DMS79 (cell line): ENCODE measurements at regions not wholly inside any gene's neighbourhood (a gene's known extent, or its start where the extent isn't known, plus 50 kb on each side); places are given as distances from the start of the nearest gene placed in this dataset.
A peak's percentile ranks its signal among the peaks of the same experiment; 100 is the strongest.
"Not testable (repeated sequence)": the region's sequence is repeated elsewhere in the genome, so short reads cannot be mapped to it uniquely, and the experiment has no call there.

Experiments
- DNase-seq: peaks from one replicate; lab custom pipeline; 2025; lab: John Stamatoyannopoulos, UW

DNA sequence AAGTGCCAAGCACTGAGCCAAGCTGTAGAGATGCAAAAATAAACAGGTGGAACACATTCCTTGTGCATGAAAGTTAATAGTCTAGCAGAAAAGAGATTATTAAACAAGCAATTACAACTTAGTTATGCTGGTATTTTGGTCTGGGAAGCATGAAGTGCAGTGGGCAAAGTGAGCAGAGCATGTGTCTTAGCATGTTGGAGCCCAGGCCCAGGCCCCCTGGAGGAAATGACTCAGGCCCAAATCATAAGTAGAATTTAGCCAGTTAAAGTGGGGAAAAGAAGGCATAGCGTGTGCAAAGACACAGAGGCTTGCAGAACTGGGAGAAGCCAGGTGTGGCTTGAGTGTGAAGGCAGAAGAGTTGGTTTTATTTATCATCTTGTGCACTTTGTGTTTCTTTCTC, 163.8 kb upstream of the ATP11B start:
- DNase-seq: no peak

- DNase-seq: no peak
Observed at GRCh38 chr3:182631183-182632076, 161.9 kb upstream of the ATP11B start.

GRCh38 chr3:182632077-182632393, 161.3 kb upstream of the ATP11B start:
- DNase-seq: no peak

GRCh38 chr3:182633186-182633585, 160.1 kb upstream of the ATP11B start:
- no peak for DNase-seq

- no peak for DNase-seq
Observed at GRCh38 chr3:182636646-182637045, 156.7 kb upstream of the ATP11B start.

DNA sequence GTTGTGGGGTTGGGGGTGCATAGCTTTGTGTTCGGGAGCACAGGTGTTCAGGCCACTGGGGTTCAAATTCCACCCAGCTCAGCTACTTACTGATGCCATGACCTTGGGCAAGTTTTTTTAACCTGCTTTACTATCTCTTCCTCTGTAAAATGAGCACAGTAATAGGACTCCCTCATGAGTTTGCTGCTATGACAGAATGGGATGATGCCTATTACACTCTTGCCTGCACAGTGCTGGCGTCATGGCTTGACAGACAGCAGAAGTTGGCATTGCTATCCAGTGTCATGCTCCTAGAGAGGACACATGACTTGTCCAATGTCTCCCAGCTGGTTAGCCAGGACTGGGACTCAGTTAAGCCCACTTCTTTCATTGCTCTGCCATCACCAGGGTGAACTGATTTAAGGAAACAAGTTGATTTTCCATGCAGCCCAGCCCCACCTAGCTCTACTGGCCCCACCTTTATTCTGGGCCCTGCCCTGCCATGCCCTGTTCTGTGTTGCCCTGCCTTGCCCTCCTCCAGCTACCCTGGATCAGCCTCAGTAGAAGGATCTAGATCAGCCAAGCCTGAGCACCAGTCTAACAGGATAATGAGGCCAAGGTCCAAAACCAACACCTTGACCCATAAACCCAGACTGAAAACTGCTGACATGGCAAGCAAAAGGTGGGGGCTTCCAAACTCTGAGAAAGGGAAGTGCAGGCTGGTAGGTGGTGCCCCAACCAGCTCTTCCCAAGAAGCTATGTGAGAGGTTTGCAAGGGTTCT, 155.8 kb upstream of the ATP11B start:
- DNase-seq: no peak

- no peak for DNase-seq
Observed at GRCh38 chr3:182644013-182644412, 149.3 kb upstream of the ATP11B start.

- no peak for DNase-seq
Observed at GRCh38 chr3:182644790-182645433, 148.4 kb upstream of the ATP11B start.

DNA sequence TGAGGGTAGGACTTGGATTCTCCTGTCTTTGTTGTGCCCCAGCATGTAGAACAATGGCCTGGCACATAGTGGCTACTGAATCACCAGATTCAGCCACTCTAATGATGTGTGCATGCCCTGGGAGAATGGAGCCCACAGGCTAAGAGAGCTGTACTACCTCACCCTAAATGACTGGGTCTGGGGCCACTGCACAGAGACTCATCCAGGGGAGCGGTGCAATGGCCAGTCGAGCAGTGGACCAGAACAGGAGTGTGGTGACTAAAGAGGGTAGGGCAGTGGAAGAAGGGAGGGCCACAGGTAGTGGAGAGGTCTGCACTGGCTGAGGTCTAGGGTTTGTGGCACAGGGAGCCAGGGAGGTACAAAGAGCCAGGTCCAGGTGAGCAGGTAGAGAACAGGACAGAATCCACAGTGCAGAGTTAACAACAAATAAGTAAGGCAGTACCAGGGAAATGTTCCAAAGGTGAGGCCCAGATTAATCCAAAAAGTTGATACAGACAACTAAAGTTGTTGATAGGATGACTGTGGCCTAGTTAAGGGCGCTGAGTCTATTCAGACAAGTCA, 142.7 kb upstream of the ATP11B start:
- DNase-seq: no peak

DNA sequence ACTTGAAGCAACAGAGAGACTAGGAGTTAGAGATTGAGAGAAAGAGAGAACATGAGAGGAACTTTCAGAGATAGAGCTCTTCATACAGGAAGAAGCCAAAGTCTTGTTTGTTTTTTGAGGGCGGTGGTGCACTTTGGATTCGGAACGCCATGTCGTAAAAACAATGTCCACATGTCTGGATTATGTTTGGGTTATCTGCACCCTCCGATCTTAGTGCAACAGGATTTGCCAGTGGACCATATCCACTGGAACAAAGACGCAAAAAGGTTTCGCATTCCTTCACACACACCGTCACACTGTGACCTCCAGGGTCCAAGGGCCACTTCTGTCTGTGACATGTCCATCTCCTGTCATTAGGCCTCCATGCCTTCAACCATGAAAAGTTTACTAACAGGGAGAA, 141.8 kb upstream of the ATP11B start:
- DNase-seq: no peak

- DNase-seq: not testable (repeated sequence)
Observed at GRCh38 chr3:182653065-182653464, 140.2 kb upstream of the ATP11B start.

DNA sequence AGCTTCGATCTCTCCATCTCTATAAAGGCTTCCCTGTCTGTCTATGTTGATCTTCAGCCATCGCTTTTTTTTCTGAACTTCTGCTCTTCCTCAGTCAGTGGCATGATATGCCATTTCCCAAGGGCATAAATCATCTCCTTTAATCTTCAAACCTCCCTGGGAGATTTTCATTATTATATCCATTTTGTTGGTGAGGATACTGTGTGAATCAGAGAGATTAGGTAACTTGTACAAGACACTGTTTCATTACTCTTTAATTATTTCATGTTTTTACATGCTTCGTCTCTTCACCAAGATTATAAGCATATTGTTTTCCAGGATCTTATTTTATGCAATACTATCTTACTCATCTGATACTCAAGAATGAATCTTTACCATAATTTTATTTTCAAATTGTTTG, 124.8 kb upstream of the ATP11B start:
- DNase-seq: no peak

- no peak for DNase-seq
Observed at GRCh38 chr3:182668974-182669373, 124.3 kb upstream of the ATP11B start.

GRCh38 chr3:182671541-182671940, 121.8 kb upstream of the ATP11B start:
- no peak for DNase-seq

- no peak for DNase-seq
Observed at GRCh38 chr3:182671942-182672341, 121.4 kb upstream of the ATP11B start.

GRCh38 chr3:182673336-182673735, 120.0 kb upstream of the ATP11B start:
- no peak for DNase-seq

GRCh38 chr3:182682263-182683241, 110.8 kb upstream of the ATP11B start:
- DNase-seq: peak; percentile 5

GRCh38 chr3:182683453-182683852, 109.9 kb upstream of the ATP11B start:
- DNase-seq: peak; percentile 66

GRCh38 chr3:182683858-182684257, 109.4 kb upstream of the ATP11B start:
- DNase-seq: no peak

- DNase-seq: no peak
Observed at GRCh38 chr3:182686033-182686886, 107.0 kb upstream of the ATP11B start.
